Lower leg skin (tissue), 4 donors: ENCODE measurements at regions not wholly inside any gene's neighbourhood (a gene's known extent, or its start where the extent isn't known, plus 50 kb on each side); places are given as distances from the start of the nearest gene placed in this dataset.
"Not testable (repeated sequence)": the region's sequence is repeated elsewhere in the genome, so short reads cannot be mapped to it uniquely, and the experiment has no call there.

Experiments
- DNase-seq, 2 donors: peaks; one replicate each; pipeline ENCODE4 v3.0.0-alpha.2; 2019; ENCODE audit warnings: low spot score in 2 of 2
- H3K4me3 ChIP-seq: fragments of 200-600 bp; sonication (generic); 2 replicates; pipeline ENCODE4 v1.5.1; 2017; ENCODE audit warnings: mild to moderate bottlenecking, low read depth; ENCODE audit not compliant: poor library complexity, severe bottlenecking
- CTCF ChIP-seq, 3 donors: fragments of 450-650 bp; IDR thresholded peaks; one replicate each; pipeline ENCODE4 v1.5.1; 2016; ENCODE audit warnings: antibody characterized with exemption in 3 of 3, mild to moderate bottlenecking in 3 of 3, moderate library complexity in 2 of 3
- POLR2A ChIP-seq, 2 donors: fragments of 450-650 bp; IDR thresholded peaks; one replicate each; pipeline ENCODE4 v1.6.1; 2016 to 2017; ENCODE audit warnings: antibody characterized with exemption in 2 of 2, mild to moderate bottlenecking in 1 of 2, moderate library complexity in 1 of 2
- WGBS, 2 donors: methylation state at CpG; one replicate each; pipeline ENCODE4 v1.1.5; 2018; 5-methylcytosine and 5-hydroxymethylcytosine counted together
- intact Hi-C: fragments of 100-400 bp; cut with DNase I; formaldehyde crosslinking; loops from one replicate; pipeline ENCODE4 v1.15.0; 2023; ENCODE audit warnings: low total_unique reads

GRCh38 chr13:86606264-86606663 is 807.0 kb upstream of the SLITRK6 start:
- no peak for DNase-seq
- intact Hi-C loops, result no loop called here
- no peak for TF ChIP-seq POLR2A (IDR thresholded peaks at IDR 0.05)
- no peak for TF ChIP-seq CTCF (IDR thresholded peaks at IDR 0.05)
- H3K4me3 ChIP-seq, result no peak overlapping the region
- WGBS, 2 donors, result 67 to 70% methylated on average over 2 of the region's 2 CpGs

GRCh38 chr13:86608701-86609100 is 809.5 kb upstream of the SLITRK6 start:
- 90 to 94% methylated on average over 2 of the region's 2 CpGs for WGBS, 2 donors

GRCh38 chr13:86633346-86633745 is 834.1 kb upstream of the SLITRK6 start:
- no peak overlapping the region for H3K4me3 ChIP-seq
- intact Hi-C loops, result no loop called here
- WGBS, 2 donors, result 50 to 58% methylated on average over 3 of the region's 3 CpGs
- DNase-seq, result no peak
- TF ChIP-seq CTCF (IDR thresholded peaks at IDR 0.05) (no peak), POLR2A (IDR thresholded peaks at IDR 0.05) (no peak)

More at GRCh38 chr13:86608701-86609100, 809.5 kb upstream of the SLITRK6 start:
- H3K4me3 ChIP-seq, result no peak overlapping the region
- no peak for TF ChIP-seq POLR2A (IDR thresholded peaks at IDR 0.05)
- no peak for TF ChIP-seq CTCF (IDR thresholded peaks at IDR 0.05)
- intact Hi-C loops, result no loop called here
- DNase-seq, result no peak

GRCh38 chr13:86651171-86651570 is 852.0 kb upstream of the SLITRK6 start:
- intact Hi-C loops, DNase-seq, H3K4me3 ChIP-seq: not testable (repeated sequence)
- 50 to 71% methylated on average over 5 of the region's 5 CpGs for WGBS, 2 donors

GRCh38 chr13:86653009-86653408 is 853.8 kb upstream of the SLITRK6 start:
- intact Hi-C loops, result no loop called here
- DNase-seq, result no peak

GRCh38 chr13:86655561-86655960 is 856.3 kb upstream of the SLITRK6 start:
- H3K4me3 ChIP-seq, result no peak overlapping the region
- TF ChIP-seq CTCF (IDR thresholded peaks at IDR 0.05) (no peak), POLR2A (IDR thresholded peaks at IDR 0.05) (no peak)
- DNase-seq, result no peak
- intact Hi-C loops, result no loop called here
- 91 to 92% methylated on average over 3 of the region's 3 CpGs for WGBS, 2 donors

More at GRCh38 chr13:86653009-86653408, 853.8 kb upstream of the SLITRK6 start:
- TF ChIP-seq CTCF (IDR thresholded peaks at IDR 0.05), result no peak
- TF ChIP-seq POLR2A (IDR thresholded peaks at IDR 0.05), result no peak
- no peak overlapping the region for H3K4me3 ChIP-seq
